PC-3 (cell line): ENCODE measurements at regions not wholly inside any gene's neighbourhood (a gene's known extent, or its start where the extent isn't known, plus 50 kb on each side); places are given as distances from the start of the nearest gene placed in this dataset.
A peak's percentile ranks its signal among the peaks of the same experiment; 100 is the strongest.

Source experiments
- ATAC-seq: fragments of 200-7000 bp; cut with Tn5 transposase; 2 replicates; pipeline ENCODE4 v1.9.1; 2020; ENCODE audit warnings: mild to moderate bottlenecking, moderate library complexity
- BruUV-seq: library from RNA; stranded (reverse); fragments of 400-500 nt; replicated peaks from 2 replicates; lab custom pipeline; 2021; lab: Mats Ljungman, UMichigan
- CTCF ChIA-PET: fragments of 300-600 bp; sonication (Branson Sonifier 250); formaldehyde crosslinking; loops from one replicate; lab custom pipeline; 2022; ENCODE audit warnings: antibody characterized with exemption; lab: Charles Lee
- POLR2A ChIA-PET: fragments of 300-600 bp; sonication (Branson Sonifier 250); formaldehyde crosslinking; loops from one replicate; lab custom pipeline; 2022; ENCODE audit warnings: antibody characterized with exemption; ENCODE audit not compliant: unreplicated experiment; lab: Charles Lee
- DNase-seq: peaks from one replicate; pipeline ENCODE4 v3.0.0-alpha.2; 2015
- H2AFZ ChIP-seq: fragments of 300-600 bp; sonication (generic); 2 replicates; pipeline ENCODE4 v1.6.0; 2016; ENCODE audit warnings: antibody characterized with exemption, low read length
- H3F3A ChIP-seq: fragments of 300-600 bp; sonication (generic); one replicate; pipeline ENCODE4 v1.6.0; 2017; ENCODE audit warnings: antibody characterized with exemption, low read length, control low read depth, mild to moderate bottlenecking; ENCODE audit not compliant: unreplicated experiment
- H3K27ac ChIP-seq: fragments of 300-600 bp; sonication (generic); 2 replicates; pipeline ENCODE4 v1.5.1; 2016; ENCODE audit warnings: mild to moderate bottlenecking, low read length
- H3K27me3 ChIP-seq: fragments of 300-600 bp; sonication (generic); 2 replicates; pipeline ENCODE4 v1.6.1; 2016; ENCODE audit warnings: low read length, mixed read lengths
- H3K36me3 ChIP-seq: fragments of 300-600 bp; sonication (generic); 2 replicates; pipeline ENCODE4 v1.6.1; 2016; ENCODE audit warnings: low read depth, mixed run types, low read length, mixed read lengths
- H3K4me1 ChIP-seq: fragments of 300-600 bp; sonication (generic); 2 replicates; pipeline ENCODE4 v1.5.1; 2016; ENCODE audit warnings: low read length; ENCODE audit not compliant: insufficient read depth
- H3K4me2 ChIP-seq: fragments of 300-600 bp; sonication (generic); 2 replicates; pipeline ENCODE4 v1.6.0; 2016; ENCODE audit warnings: low read length
- H3K4me3 ChIP-seq: fragments of 300-600 bp; sonication (generic); 2 replicates; pipeline ENCODE4 v1.5.1; 2016; ENCODE audit warnings: mild to moderate bottlenecking, low read length, mixed read lengths
- H3K79me2 ChIP-seq: fragments of 300-600 bp; sonication (generic); 2 replicates; pipeline ENCODE4 v1.6.1; 2017; ENCODE audit warnings: low read length, mixed read lengths
- H3K9ac ChIP-seq: fragments of 300-600 bp; sonication (generic); 2 replicates; pipeline ENCODE4 v1.6.0; 2016; ENCODE audit warnings: mild to moderate bottlenecking, low read length
- H3K9me2 ChIP-seq: fragments of 300-600 bp; sonication (generic); replicated peaks from 2 replicates; pipeline ENCODE4 v1.6.1; 2016; ENCODE audit warnings: mixed run types, low read length, mixed read lengths
- H3K9me3 ChIP-seq: fragments of 300-600 bp; sonication (generic); 2 replicates; pipeline ENCODE4 v1.6.1; 2016; ENCODE audit warnings: low read length, mixed read lengths
- H4K20me1 ChIP-seq: fragments of 300-600 bp; sonication (generic); 2 replicates; pipeline ENCODE4 v1.6.1; 2016; ENCODE audit warnings: low read length, mixed read lengths
- CTCF ChIP-seq: fragments of 300-600 bp; sonication (generic); conservative IDR thresholded peaks from 2 replicates; pipeline ENCODE4 v1.5.1; 2017; ENCODE audit warnings: antibody characterized with exemption, low read depth, mild to moderate bottlenecking, low read length
- EZH2 ChIP-seq: fragments of 300-600 bp; sonication (generic); IDR thresholded peaks from one replicate; pipeline ENCODE4 v1.6.1; 2017; ENCODE audit warnings: antibody characterized with exemption, mild to moderate bottlenecking, low read length; ENCODE audit not compliant: unreplicated experiment
- EZH2phosphoT487 ChIP-seq: fragments of 300-600 bp; sonication (generic); IDR thresholded peaks from 2 replicates; pipeline ENCODE4 v1.6.1; 2018; ENCODE audit warnings: mild to moderate bottlenecking, antibody characterized with exemption, low read length, borderline replicate concordance
- intact Hi-C: fragments of 100-400 bp; cut with micrococcal nuclease; formaldehyde crosslinking; loops from 2 replicates; pipeline ENCODE4 v1.9.0; 2023

- Histone ChIP-seq H2AFZ (no peak overlapping the region), H3K9ac (no peak overlapping the region), H3K36me3 (no peaks in the 10 kb centered on the region), H3K4me3 (no peak overlapping the region), H4K20me1 (no peaks in the 10 kb centered on the region), H3K79me2 (no peaks in the 10 kb centered on the region), H3F3A (no peaks in the 10 kb centered on the region), H3K9me2 (no peaks in the 10 kb centered on the region), H3K4me1 (peaks cover 18% of the 10 kb centered on the region), H3K9me3 (no peaks in the 10 kb centered on the region), H3K27ac (no peak overlapping the region), H3K27me3 (no peaks in the 10 kb centered on the region), H3K4me2 (no peak overlapping the region)
- ATAC-seq (no peak), DNase-seq (no peak)
- TF ChIP-seq EZH2 = no peak
- no peak for TF ChIP-seq CTCF
- TF ChIP-seq EZH2phosphoT487 = no peak
- ChIA-PET CTCF (no interaction called here), POLR2A (no interaction called here)
- no TSS peak for BruUV-seq
- intact Hi-C loops = loop anchor here (5.0 kb wide), 3 partner anchors 154 to 446 kb away; no protein-coding TSS in a partner anchor
Measured at GRCh38 chr7:46933596-46933995, 648.3 kb downstream of the TNS3 start.

GRCh38 chr7:46932676-46933424 is 649.1 kb downstream of the TNS3 start:
- no peak overlapping the region for H3K4me3 ChIP-seq
- no TSS peak for BruUV-seq
- no peaks in the 10 kb centered on the region for H3K9me3 ChIP-seq
- no peak overlapping the region for H3K27ac ChIP-seq
- DNase-seq (peak; percentile 52), ATAC-seq (no peak)
- ChIA-PET CTCF (no interaction called here), POLR2A (no interaction called here)
- H3K4me2 ChIP-seq = no peak overlapping the region
- H3K4me1 ChIP-seq = peaks cover 18% of the 10 kb centered on the region
- no peaks in the 10 kb centered on the region for H3F3A ChIP-seq
- no peaks in the 10 kb centered on the region for H3K79me2 ChIP-seq
- no peaks in the 10 kb centered on the region for H4K20me1 ChIP-seq
- H3K9ac ChIP-seq = no peak overlapping the region
- no peaks in the 10 kb centered on the region for H3K36me3 ChIP-seq
- H2AFZ ChIP-seq = no peak overlapping the region
- TF ChIP-seq CTCF (peak; percentile 34; the same call in 1 of the 2 replicates), EZH2 (no peak)
- H3K27me3 ChIP-seq = no peaks in the 10 kb centered on the region
- H3K9me2 ChIP-seq = no peaks in the 10 kb centered on the region
- intact Hi-C loops = loop anchor here (5.0 kb wide), 3 partner anchors 154 to 446 kb away; no protein-coding TSS in a partner anchor

GRCh38 chr7:46932306-46932675 is 649.6 kb downstream of the TNS3 start:
- Histone ChIP-seq H4K20me1 (no peaks in the 10 kb centered on the region), H3K9me3 (no peaks in the 10 kb centered on the region), H3K9me2 (no peaks in the 10 kb centered on the region), H3F3A (no peaks in the 10 kb centered on the region), H3K79me2 (no peaks in the 10 kb centered on the region), H3K4me2 (no peak overlapping the region), H2AFZ (no peak overlapping the region), H3K4me1 (peaks cover 23% of the 10 kb centered on the region), H3K36me3 (no peaks in the 10 kb centered on the region), H3K27me3 (no peaks in the 10 kb centered on the region), H3K9ac (no peak overlapping the region), H3K4me3 (no peak overlapping the region), H3K27ac (no peak overlapping the region)
- no TSS peak for BruUV-seq
- no peak for DNase-seq
- no peak for ATAC-seq
- intact Hi-C loops = loop anchor here (5.0 kb wide), 3 partner anchors 155 to 445 kb away; no protein-coding TSS in a partner anchor
- POLR2A ChIA-PET = no interaction called here
- CTCF ChIA-PET = no interaction called here
- TF ChIP-seq EZH2phosphoT487 (no peak), EZH2 (no peak), CTCF (no peak)
